ENCODE measurements at regions not wholly inside any gene's neighbourhood (a gene's known extent, or its start where the extent isn't known, plus 50 kb on each side); places are given as distances from the start of the nearest gene placed in this dataset.
"Not testable (repeated sequence)": the region's sequence is repeated elsewhere in the genome, so short reads cannot be mapped to it uniquely, and the experiment has no call there.

DNA sequence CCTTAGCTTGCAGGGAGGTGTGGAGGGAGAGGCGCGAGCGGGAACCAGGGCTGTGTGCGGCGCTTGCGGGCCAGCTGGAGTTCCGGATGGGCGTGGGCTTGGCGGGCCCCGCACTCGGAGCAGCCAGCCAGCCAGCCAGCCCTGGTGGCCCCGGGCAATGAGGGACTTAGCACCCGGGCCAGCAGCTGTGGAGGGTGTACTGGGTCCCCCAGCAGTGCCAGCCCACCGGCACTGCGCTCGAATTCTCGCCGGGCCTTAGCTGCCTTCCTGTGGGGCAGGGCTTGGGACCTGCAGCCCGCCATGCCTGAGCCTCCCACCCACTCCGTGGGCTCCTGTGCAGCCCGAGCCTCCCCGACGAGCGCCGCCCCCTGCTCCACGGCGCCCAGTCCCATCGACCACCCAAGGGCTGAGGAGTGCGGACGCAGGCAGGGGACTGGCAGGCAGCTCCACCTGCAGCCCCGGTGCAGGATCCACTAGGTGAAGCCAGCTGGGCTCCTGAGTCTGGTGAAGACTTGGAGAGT lies 462.2 kb downstream of the ACTL7B start:
- TF ChIP-seq, protein P1, sequence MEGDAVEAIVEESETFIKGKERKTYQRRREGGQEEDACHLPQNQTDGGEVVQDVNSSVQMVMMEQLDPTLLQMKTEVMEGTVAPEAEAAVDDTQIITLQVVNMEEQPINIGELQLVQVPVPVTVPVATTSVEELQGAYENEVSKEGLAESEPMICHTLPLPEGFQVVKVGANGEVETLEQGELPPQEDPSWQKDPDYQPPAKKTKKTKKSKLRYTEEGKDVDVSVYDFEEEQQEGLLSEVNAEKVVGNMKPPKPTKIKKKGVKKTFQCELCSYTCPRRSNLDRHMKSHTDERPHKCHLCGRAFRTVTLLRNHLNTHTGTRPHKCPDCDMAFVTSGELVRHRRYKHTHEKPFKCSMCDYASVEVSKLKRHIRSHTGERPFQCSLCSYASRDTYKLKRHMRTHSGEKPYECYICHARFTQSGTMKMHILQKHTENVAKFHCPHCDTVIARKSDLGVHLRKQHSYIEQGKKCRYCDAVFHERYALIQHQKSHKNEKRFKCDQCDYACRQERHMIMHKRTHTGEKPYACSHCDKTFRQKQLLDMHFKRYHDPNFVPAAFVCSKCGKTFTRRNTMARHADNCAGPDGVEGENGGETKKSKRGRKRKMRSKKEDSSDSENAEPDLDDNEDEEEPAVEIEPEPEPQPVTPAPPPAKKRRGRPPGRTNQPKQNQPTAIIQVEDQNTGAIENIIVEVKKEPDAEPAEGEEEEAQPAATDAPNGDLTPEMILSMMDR (IDR thresholded peaks at IDR 0.05) = not testable (repeated sequence)
- not testable (repeated sequence) for TF ChIP-seq POLR2A (IDR thresholded peaks at IDR 0.05)
